ENCODE measurements at regions not wholly inside any gene's neighbourhood (a gene's known extent, or its start where the extent isn't known, plus 50 kb on each side); places are given as distances from the start of the nearest gene placed in this dataset.

- DNase-seq, result peak; percentile 74
These were observed 291.7 kb upstream of the HABP2 start for GRCh38 chr10:113261161-113261560.

GRCh38 chr10:113261611-113262091 is 291.2 kb upstream of the HABP2 start:
- peak; percentile 36 for DNase-seq

GRCh38 chr10:113263056-113263455 is 289.8 kb upstream of the HABP2 start:
- DNase-seq, result no peak

GRCh38 chr10:113264333-113265131 is 288.3 kb upstream of the HABP2 start:
- DNase-seq, result no peak

GRCh38 chr10:113266147-113266546 is 286.7 kb upstream of the HABP2 start:
- DNase-seq, result no peak

GRCh38 chr10:113267619-113268562 is 285.0 kb upstream of the HABP2 start:
- no peak for DNase-seq

GRCh38 chr10:113269333-113269732 is 283.5 kb upstream of the HABP2 start:
- DNase-seq, result no peak

- DNase-seq, result no peak
These were observed 280.3 kb upstream of the HABP2 start for GRCh38 chr10:113272511-113272910.

GRCh38 chr10:113273181-113274163 is 279.4 kb upstream of the HABP2 start:
- DNase-seq, result peak; percentile 69

GRCh38 chr10:113274176-113274829 is 278.6 kb upstream of the HABP2 start:
- peak; percentile 82 for DNase-seq

- DNase-seq, result no peak
These were observed 274.6 kb upstream of the HABP2 start for GRCh38 chr10:113278221-113278620.

GRCh38 chr10:113278664-113279063 is 274.2 kb upstream of the HABP2 start:
- no peak for DNase-seq

- DNase-seq, result no peak
These were observed 273.6 kb upstream of the HABP2 start for GRCh38 chr10:113279262-113279661.

GRCh38 chr10:113282564-113282963 is 270.3 kb upstream of the HABP2 start:
- DNase-seq, result peak; percentile 60

GRCh38 chr10:113283189-113283588 is 269.7 kb upstream of the HABP2 start:
- DNase-seq, result no peak

GRCh38 chr10:113284635-113285034 is 268.2 kb upstream of the HABP2 start:
- DNase-seq, result no peak

GRCh38 chr10:113285305-113285704 is 267.5 kb upstream of the HABP2 start:
- no peak for DNase-seq

GRCh38 chr10:113287592-113287991 is 265.3 kb upstream of the HABP2 start:
- DNase-seq, result no peak

- no peak for DNase-seq
These were observed 262.7 kb upstream of the HABP2 start for GRCh38 chr10:113290137-113290536.

- DNase-seq, result no peak
These were observed 261.4 kb upstream of the HABP2 start for GRCh38 chr10:113291413-113291812.

- DNase-seq, result no peak
These were observed 260.8 kb upstream of the HABP2 start for GRCh38 chr10:113292086-113292485.

- no peak for DNase-seq
These were observed 260.1 kb upstream of the HABP2 start for GRCh38 chr10:113292743-113293142.

Measured in femur (tissue), 1 donor.